Heart left ventricle (tissue), 16 donors: ENCODE measurements at regions not wholly inside any gene's neighbourhood (a gene's known extent, or its start where the extent isn't known, plus 50 kb on each side); places are given as distances from the start of the nearest gene placed in this dataset.

ENCODE experiments used
- ATAC-seq, 4 donors: fragments of 200-7000 bp; cut with Tn5 transposase; one replicate each; pipeline ENCODE4 v1.9.1; 2020 to 2022; ENCODE audit warnings: moderate library complexity in 4 of 4, mild to moderate bottlenecking in 3 of 4, moderate number of reproducible peaks in 1 of 4
- DNase-seq, 5 donors: peaks; one replicate each; pipeline ENCODE4 v3.0.0-alpha.2; 2020
- H3K27ac ChIP-seq, 12 donors: fragments of 200-600 bp; sonication (generic) in 4 of 12; one replicate each; pipeline versions ENCODE4 v1.5.0 to v1.8.0; 2016 to 2022; ENCODE audit warnings: mild to moderate bottlenecking in 2 of 12
- H3K27me3 ChIP-seq, 9 donors: fragments of 200-600 bp; sonication (generic) in 2 of 9; one replicate each; pipeline versions ENCODE4 v1.5.1 to v1.8.0; 2016 to 2022; ENCODE audit warnings: mild to moderate bottlenecking in 3 of 9
- H3K36me3 ChIP-seq, 9 donors: fragments of 200-600 bp; sonication (generic) in 2 of 9; one replicate each; pipeline versions ENCODE4 v1.5.0 to v1.8.0; 2018 to 2022; ENCODE audit warnings: mild to moderate bottlenecking in 2 of 9
- H3K4me1 ChIP-seq, 12 donors: fragments of 200-600 bp; sonication (generic) in 4 of 12; one replicate each; pipeline versions ENCODE4 v1.5.0 to v1.8.0; 2016 to 2022; ENCODE audit warnings: mild to moderate bottlenecking in 3 of 12
- H3K4me3 ChIP-seq, 12 donors: fragments of 200-600 bp; sonication (generic) in 4 of 12; one replicate each; pipeline versions ENCODE4 v1.5.0 to v1.8.0; 2017 to 2022; ENCODE audit warnings: mild to moderate bottlenecking in 9 of 12, moderate library complexity in 4 of 12
- H3K9me3 ChIP-seq, 12 donors: fragments of 200-600 bp; sonication (generic) in 4 of 12; one replicate each; pipeline versions ENCODE4 v1.5.0 to v1.8.0; 2016 to 2022; ENCODE audit warnings: mild to moderate bottlenecking in 1 of 12
- CTCF ChIP-seq, 12 donors: fragments of 200-600 bp; sonication (generic) in 4 of 12; IDR thresholded peaks; one replicate each; pipeline versions ENCODE4 v1.5.0 to v1.8.0; 2018 to 2022; ENCODE audit warnings: antibody characterized with exemption in 12 of 12, mild to moderate bottlenecking in 5 of 12
- POLR2A ChIP-seq, 2 donors: fragments of 450-650 bp; IDR thresholded peaks; one replicate each; pipeline ENCODE4 v1.6.1; 2017; ENCODE audit warnings: antibody characterized with exemption in 2 of 2, mild to moderate bottlenecking in 2 of 2, moderate library complexity in 2 of 2
- WGBS, 4 donors: extraction: QIAGEN DNeasy Blood & Tissue Kit in 2 of 4; methylation state at CpG; one replicate each; pipeline versions ENCODE4 v1.1.5 to v1.1.7; 2013 to 2018; 5-methylcytosine and 5-hydroxymethylcytosine counted together
- intact Hi-C, 10 donors: fragments of 100-400 bp; cut with DNase I; formaldehyde crosslinking; loops; one replicate each; pipeline versions ENCODE4 v1.11.1 to v1.14.2; 2022
- donor health status: ischemic (EF 13 %, LVEDD 7.1; RV severe dilation, severe dysfunction).
- donor health status: healthy with polysubstance abuse.
- donor health status: DM: no; HTN: yes; CAD: no.
- donor health status: DM: no; HTN: no; CAD: no.
- donor health status: ischemic (EF 25% LVEDD 6.9; RV normal size, moderate dysfunction).
- donor health status: ischemic (EF 25% LVEDD 5.7; RV mildly dilated, moderate dysfunction).
- donor health status: healthy.
- donor health status: DM: yes; HTN: yes; CAD: no.
- donor health status: ischemic (EF 35%, LVEDD 5.7; RV mildly dilated, moderate dysfunction).
- donor health status: nonischemic (EF 11% LVEDD 7.7; RV severe dilation, severe dysfunction).
- donor health status: DM: yes; HTN: yes; CAD: no.
- donor health status: PGD.
- donor health status: ischemic (EF 29% LVEDD 5.4; RV normal size, mild dysfunction).
- donor health status: nonischemic (EF 23%, LVEDD 6.1; RV moderate dilation, normal function).

GRCh38 chr5:111954516-111955395, 197.8 kb upstream of the NREP start:
- Histone ChIP-seq H3K4me3 (no peak overlapping the region), H3K27ac (no peak overlapping the region), H3K27me3 (no peaks in the 10 kb centered on the region), H3K9me3 (no peaks in the 10 kb centered on the region), H3K4me1 (peaks cover 0 to 7% (median 0%) of the 10 kb centered on the region in 12 donors), H3K36me3 (no peaks in the 10 kb centered on the region)
- WGBS, 4 donors: 50 to 68% (median 57%) methylated on average over 3 of the region's 3 CpGs
- TF ChIP-seq POLR2A (IDR thresholded peaks at IDR 0.05): no peak
- TF ChIP-seq CTCF (IDR thresholded peaks at IDR 0.05): no peak
- intact Hi-C loops: loop anchor here in 1 of 10 donors (2.0 kb wide), 1 partner anchor 54 kb away; no protein-coding TSS in a partner anchor
- ATAC-seq (no peak), DNase-seq (no peak)

- TF ChIP-seq CTCF (IDR thresholded peaks at IDR 0.05) (no peak), POLR2A (IDR thresholded peaks at IDR 0.05) (no peak)
- Histone ChIP-seq H3K4me1 (peaks cover 0 to 10% (median 0%) of the 10 kb centered on the region in 12 donors), H3K9me3 (no peaks in the 10 kb centered on the region), H3K36me3 (no peaks in the 10 kb centered on the region), H3K27ac (no peak overlapping the region), H3K27me3 (no peaks in the 10 kb centered on the region), H3K4me3 (no peak overlapping the region)
- intact Hi-C loops: loop anchor here in 1 of 10 donors (2.0 kb wide), 1 partner anchor 55 kb away; no protein-coding TSS in a partner anchor
- WGBS, 4 donors: 77 to 87% (median 84%) methylated on average over 4 of the region's 4 CpGs
- no peak for DNase-seq
- ATAC-seq: no peak
These were observed 196.5 kb upstream of the NREP start for GRCh38 chr5:111953351-111954127.

GRCh38 chr5:111952555-111952954, 195.6 kb upstream of the NREP start:
- H3K27me3 ChIP-seq: no peaks in the 10 kb centered on the region
- H3K4me3 ChIP-seq: no peak overlapping the region
- ATAC-seq (no peak), DNase-seq (no peak)
- TF ChIP-seq CTCF (IDR thresholded peaks at IDR 0.05): no peak
- TF ChIP-seq POLR2A (IDR thresholded peaks at IDR 0.05): no peak
- H3K36me3 ChIP-seq: no peaks in the 10 kb centered on the region
- H3K9me3 ChIP-seq: no peaks in the 10 kb centered on the region
- H3K27ac ChIP-seq: no peak overlapping the region
- intact Hi-C loops: no loop called here
- H3K4me1 ChIP-seq: peaks cover 0 to 11% (median 0%) of the 10 kb centered on the region in 12 donors
- WGBS, 4 donors: 87 to 93% (median 91%) methylated on average over 2 of the region's 2 CpGs

GRCh38 chr5:111950660-111951059, 193.7 kb upstream of the NREP start:
- H3K27me3 ChIP-seq: no peaks in the 10 kb centered on the region
- no peak for DNase-seq
- H3K4me1 ChIP-seq: peaks cover 0 to 11% (median 0%) of the 10 kb centered on the region in 12 donors
- no peak overlapping the region for H3K4me3 ChIP-seq
- TF ChIP-seq POLR2A (IDR thresholded peaks at IDR 0.05): no peak
- TF ChIP-seq CTCF (IDR thresholded peaks at IDR 0.05): no peak
- intact Hi-C loops: no loop called here
- ATAC-seq: no peak
- no peaks in the 10 kb centered on the region for H3K36me3 ChIP-seq
- H3K27ac ChIP-seq: no peak overlapping the region
- no peaks in the 10 kb centered on the region for H3K9me3 ChIP-seq
- WGBS, 4 donors: 78 to 88% (median 83%) methylated on average over 1 of the region's 1 CpG
